ENCODE measurements at regions not wholly inside any gene's neighbourhood (a gene's known extent, or its start where the extent isn't known, plus 50 kb on each side); places are given as distances from the start of the nearest gene placed in this dataset.
"Not testable (repeated sequence)": the region's sequence is repeated elsewhere in the genome, so short reads cannot be mapped to it uniquely, and the experiment has no call there.

- peak; percentile 46 for DNase-seq
These were observed 185.4 kb upstream of the SLC24A3 start for GRCh38 chr20:19026901-19027644.

- no peak for DNase-seq
These were observed 184.5 kb upstream of the SLC24A3 start for GRCh38 chr20:19027971-19028370.

GRCh38 chr20:19041787-19042186 lies 170.7 kb upstream of the SLC24A3 start:
- no peak for DNase-seq

- no peak for DNase-seq
These were observed 167.1 kb upstream of the SLC24A3 start for GRCh38 chr20:19045371-19045770.

- no peak for DNase-seq
These were observed 165.1 kb upstream of the SLC24A3 start for GRCh38 chr20:19047040-19047950.

- no peak for DNase-seq
These were observed 164.5 kb upstream of the SLC24A3 start for GRCh38 chr20:19047951-19048296.

GRCh38 chr20:19048995-19049501 lies 163.4 kb upstream of the SLC24A3 start:
- DNase-seq = no peak

GRCh38 chr20:19049514-19049913 lies 162.9 kb upstream of the SLC24A3 start:
- no peak for DNase-seq

- peak; percentile 42 for DNase-seq
These were observed 155.5 kb upstream of the SLC24A3 start for GRCh38 chr20:19056909-19057308.

GRCh38 chr20:19064788-19065187 lies 147.7 kb upstream of the SLC24A3 start:
- DNase-seq = not testable (repeated sequence)

- DNase-seq = no peak
These were observed 144.5 kb upstream of the SLC24A3 start for GRCh38 chr20:19067986-19068385.

GRCh38 chr20:19070026-19070425 lies 142.4 kb upstream of the SLC24A3 start:
- no peak for DNase-seq

- DNase-seq = no peak
These were observed 141.6 kb upstream of the SLC24A3 start for GRCh38 chr20:19070681-19071445.

- DNase-seq = peak; percentile 37
These were observed 141.1 kb upstream of the SLC24A3 start for GRCh38 chr20:19071446-19071725.

GRCh38 chr20:19071902-19072498 lies 140.4 kb upstream of the SLC24A3 start:
- DNase-seq = no peak

GRCh38 chr20:19072988-19073387 lies 139.5 kb upstream of the SLC24A3 start:
- no peak for DNase-seq

- peak; percentile 72 for DNase-seq
These were observed 138.7 kb upstream of the SLC24A3 start for GRCh38 chr20:19073584-19074218.

- DNase-seq = no peak
These were observed 138.1 kb upstream of the SLC24A3 start for GRCh38 chr20:19074356-19074755.

- peak; percentile 66 for DNase-seq
These were observed 137.5 kb upstream of the SLC24A3 start for GRCh38 chr20:19074828-19075516.

GRCh38 chr20:19077370-19078220 lies 134.8 kb upstream of the SLC24A3 start:
- no peak for DNase-seq

All from NCI-H69 (cell line).